OCI-LY7 (cell line): ENCODE measurements at regions not wholly inside any gene's neighbourhood (a gene's known extent, or its start where the extent isn't known, plus 50 kb on each side); places are given as distances from the start of the nearest gene placed in this dataset.

Experiments used
- EZH2phosphoT487 ChIP-seq: fragments of 200-600 bp; sonication (generic); IDR thresholded peaks from 2 replicates; pipeline ENCODE4 v1.6.1; 2018; ENCODE audit warnings: low read depth, borderline replicate concordance, mild to moderate bottlenecking, mixed run types, antibody characterized with exemption, low read length, moderate library complexity, mixed read lengths
- TF ChIP-seq, protein P1 (sequence below): fragments of 200-600 bp; sonication (generic); conservative IDR thresholded peaks from 2 replicates; pipeline ENCODE4 v1.5.1; 2014; ENCODE audit warnings: mild to moderate bottlenecking, antibody characterized with exemption, low read length, moderate library complexity, mixed read lengths

DNA sequence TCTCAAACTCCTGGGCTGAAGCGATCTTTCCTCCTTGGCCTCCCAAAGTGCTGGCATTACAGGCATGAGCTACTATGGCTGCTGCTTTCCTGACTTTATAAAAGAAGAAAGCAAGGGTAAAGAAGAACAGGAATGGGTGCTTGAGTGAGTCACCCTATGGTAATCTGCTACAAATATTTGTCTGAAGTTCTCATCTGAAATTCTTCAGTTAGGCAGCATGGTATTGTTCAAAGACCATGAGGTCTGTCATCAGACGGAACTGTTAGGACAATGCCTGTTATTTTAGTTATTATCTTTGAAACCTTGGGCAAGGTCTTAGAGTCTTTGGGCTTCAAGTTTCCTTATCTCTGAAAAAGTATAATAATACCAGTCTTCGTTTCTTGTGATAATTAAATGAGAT lies 695.8 kb downstream of the RNF144A start:
- TF ChIP-seq, protein P1, sequence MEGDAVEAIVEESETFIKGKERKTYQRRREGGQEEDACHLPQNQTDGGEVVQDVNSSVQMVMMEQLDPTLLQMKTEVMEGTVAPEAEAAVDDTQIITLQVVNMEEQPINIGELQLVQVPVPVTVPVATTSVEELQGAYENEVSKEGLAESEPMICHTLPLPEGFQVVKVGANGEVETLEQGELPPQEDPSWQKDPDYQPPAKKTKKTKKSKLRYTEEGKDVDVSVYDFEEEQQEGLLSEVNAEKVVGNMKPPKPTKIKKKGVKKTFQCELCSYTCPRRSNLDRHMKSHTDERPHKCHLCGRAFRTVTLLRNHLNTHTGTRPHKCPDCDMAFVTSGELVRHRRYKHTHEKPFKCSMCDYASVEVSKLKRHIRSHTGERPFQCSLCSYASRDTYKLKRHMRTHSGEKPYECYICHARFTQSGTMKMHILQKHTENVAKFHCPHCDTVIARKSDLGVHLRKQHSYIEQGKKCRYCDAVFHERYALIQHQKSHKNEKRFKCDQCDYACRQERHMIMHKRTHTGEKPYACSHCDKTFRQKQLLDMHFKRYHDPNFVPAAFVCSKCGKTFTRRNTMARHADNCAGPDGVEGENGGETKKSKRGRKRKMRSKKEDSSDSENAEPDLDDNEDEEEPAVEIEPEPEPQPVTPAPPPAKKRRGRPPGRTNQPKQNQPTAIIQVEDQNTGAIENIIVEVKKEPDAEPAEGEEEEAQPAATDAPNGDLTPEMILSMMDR: no peak
- TF ChIP-seq EZH2phosphoT487: no peak
